ENCODE measurements at regions not wholly inside any gene's neighbourhood (a gene's known extent, or its start where the extent isn't known, plus 50 kb on each side); places are given as distances from the start of the nearest gene placed in this dataset.

GRCh38 chr6:99132026-99132635, 184.4 kb upstream of the FBXL4 start (continued):
- TF ChIP-seq KIAA2018 (CRISPR knock-in tag; IDR thresholded peaks at IDR 0.05; ENCODE audit: borderline replicate concordance) (no peak), SP4 (CRISPR knock-in tag; IDR thresholded peaks at IDR 0.05) (no peak)
